ENCODE measurements at regions not wholly inside any gene's neighbourhood (a gene's known extent, or its start where the extent isn't known, plus 50 kb on each side); places are given as distances from the start of the nearest gene placed in this dataset.
"Not testable (repeated sequence)": the region's sequence is repeated elsewhere in the genome, so short reads cannot be mapped to it uniquely, and the experiment has no call there.

DNA sequence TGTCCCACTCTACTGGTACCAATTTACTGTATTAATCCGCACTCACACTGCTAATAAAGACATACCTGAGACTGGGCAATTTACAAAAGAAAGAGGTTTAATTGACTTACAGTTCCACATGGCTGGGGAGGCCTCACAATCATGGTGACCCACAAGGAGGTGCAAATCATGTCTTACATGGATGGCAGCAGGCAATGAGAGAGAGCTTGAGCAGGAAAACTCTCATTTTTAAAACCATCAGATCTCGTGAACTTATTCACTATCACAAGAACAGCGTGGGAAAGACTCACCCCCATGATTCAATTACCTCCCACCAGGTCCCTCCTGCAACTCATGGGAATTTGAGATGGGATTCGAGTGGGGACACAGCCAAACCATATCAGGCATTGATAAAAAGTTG lies 298.5 kb downstream of the DUSP6 start:
- DNase-seq: not testable (repeated sequence)

DNA sequence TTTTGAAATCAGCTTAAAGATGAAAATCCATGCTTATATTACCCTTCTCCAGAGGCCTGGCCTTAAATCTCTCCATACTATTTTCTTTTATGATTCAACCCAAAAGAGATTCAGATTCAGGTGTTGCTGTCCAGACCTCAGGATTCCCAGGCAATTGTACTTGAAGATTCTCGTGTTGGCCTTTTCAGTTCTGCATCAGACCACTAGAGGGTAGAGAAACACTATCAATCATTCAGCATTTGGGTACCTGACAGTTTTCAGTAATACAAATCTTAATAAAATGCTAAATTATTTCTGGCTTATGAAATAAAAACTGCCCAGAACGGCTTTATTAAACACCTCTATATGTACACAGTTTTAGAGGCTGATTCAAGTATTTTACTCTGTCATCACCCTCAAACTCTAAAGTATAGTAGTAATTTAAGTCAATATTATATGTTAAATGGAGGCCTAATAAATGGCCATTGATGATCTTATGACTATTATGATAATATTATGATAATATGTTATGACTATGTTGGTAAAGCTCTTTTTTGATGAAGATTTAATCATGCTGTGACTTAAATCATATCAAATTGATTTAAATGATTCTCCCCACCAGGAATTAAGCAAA lies 301.1 kb downstream of the DUSP6 start:
- DNase-seq: peak; percentile 50

DNA sequence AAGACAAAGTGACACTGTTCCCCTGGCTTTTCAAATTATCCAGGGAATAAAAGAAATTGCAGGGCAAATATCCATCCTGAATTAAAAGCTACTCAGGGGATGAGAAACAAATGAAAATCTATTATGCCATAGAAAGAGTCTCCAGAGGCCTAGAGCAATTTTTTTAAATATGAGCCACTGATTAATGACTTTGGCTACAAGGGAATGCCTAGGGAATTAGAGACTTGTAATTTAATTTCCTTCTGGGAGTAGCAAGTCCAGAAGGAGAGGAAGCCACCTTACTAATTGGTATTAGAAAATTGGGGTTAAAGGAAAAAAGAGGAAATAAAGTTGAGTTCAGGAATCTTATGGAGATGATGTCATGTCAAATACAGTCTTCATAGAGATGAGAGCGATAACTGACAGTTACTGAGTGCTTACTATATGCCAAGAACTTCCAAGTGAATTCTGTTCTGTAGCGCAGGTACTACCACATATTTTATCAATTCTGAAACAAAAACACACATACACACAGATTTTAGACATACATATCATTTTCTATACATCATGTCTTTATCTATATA lies 304.4 kb downstream of the DUSP6 start:
- DNase-seq: no peak

DNA sequence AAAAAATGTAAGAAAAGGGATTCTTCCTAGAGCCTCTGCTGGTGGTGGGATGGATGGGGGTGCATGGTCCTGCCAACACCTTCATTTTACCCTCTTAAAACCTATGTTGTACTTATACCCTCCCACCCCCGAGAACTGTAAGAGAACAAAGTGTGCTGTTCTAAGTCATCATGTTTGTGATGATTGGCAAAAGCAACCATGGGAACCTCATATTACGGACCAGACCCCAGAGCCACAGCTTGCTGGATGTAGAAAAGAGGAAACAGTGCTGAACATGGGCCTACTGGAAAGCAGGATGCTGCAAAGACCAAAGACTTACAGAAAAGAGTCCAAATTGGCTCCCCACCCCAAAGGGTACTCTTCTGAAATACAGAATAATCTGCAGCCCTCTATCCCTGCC lies 311.2 kb downstream of the DUSP6 start:
- DNase-seq: peak; percentile 40

DNA sequence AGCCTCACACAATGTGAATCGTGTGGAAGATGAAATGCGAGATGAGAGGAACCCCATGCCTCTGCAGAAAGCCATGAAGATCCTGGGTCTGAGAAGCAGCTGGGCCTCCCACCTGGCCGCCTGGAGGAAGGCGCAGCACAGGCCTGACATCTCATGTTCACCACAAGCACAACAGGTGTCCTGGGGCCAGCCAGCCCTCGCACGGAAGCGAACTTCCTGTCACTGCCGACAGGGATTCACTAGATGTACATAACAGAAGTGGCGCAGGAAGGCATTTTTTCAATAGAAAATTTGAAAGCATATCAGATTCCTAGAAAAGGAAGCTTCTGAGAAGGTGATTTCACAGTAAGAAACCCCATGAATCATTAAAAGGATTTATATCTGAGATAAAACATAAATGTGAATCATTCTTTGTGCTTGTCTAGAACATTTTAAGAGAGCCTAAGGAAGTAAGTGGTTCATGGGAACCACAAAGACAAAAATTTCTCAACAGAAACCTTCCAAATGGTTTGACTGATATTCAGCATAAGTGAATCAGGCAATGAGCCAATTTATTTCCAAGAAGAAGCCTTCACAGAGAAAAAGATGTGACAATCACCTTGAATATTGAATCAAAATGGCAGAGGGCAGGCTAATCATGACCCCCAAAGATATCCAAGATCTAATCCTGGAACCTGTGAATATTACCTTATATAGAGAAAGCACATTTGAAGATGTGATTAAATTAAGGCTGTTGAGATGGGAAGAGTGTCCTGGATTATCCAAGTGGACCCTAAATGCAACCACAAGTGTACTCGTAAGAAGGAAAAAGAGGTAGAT lies 311.9 kb downstream of the DUSP6 start:
- peak; percentile 95 for DNase-seq

DNA sequence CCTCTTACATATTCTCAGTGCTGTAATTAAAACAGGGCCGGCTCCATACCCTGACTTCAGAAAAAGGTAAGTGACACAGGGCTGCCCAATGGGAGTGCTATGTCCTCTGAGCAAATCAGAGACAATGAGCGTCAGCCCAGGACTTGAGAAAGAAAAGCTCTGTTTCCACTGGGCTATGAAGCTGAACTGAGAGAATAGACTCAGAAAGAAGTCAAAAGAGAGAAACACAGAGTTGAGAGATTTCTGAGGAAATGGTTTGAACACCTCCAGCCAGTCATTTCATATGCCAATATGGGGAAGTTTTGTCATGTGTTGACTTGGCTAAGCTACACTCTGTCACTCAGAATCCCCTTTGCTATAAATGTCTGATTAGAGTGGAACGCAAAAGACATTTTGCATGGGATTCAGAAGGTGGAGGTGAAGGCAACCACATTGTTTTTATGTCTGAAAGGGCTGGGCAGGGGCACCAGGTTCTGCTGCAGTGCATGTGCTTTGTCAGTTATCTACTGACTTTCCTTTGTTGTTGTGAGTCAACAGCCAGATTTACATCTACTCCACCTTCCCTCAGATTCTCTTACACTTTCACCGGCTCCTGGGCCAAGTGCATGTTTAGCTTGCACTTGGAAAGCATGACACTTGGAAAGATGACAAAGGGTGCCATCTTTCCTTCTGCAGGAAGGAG lies 313.3 kb downstream of the DUSP6 start:
- DNase-seq: peak; percentile 44

DNA sequence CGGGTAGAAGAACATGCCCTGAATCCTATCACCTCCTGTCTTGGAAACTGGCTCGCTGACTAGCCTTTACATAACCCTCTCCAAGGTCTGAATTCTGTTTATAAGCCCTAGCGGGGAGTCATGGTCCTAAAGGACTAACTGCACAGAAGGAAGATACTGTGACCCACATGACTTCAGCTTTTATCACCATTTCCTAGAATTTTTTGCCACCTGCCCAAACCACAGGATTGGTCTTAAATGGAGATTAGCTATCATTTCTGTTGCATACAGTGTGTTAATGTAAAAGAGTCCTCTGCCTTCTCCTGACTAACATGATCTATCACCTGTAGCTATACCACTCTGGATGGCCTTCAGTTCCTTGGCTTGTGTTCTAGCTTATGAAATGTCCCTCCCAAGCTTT lies 319.2 kb downstream of the DUSP6 start:
- no peak for DNase-seq

DNA sequence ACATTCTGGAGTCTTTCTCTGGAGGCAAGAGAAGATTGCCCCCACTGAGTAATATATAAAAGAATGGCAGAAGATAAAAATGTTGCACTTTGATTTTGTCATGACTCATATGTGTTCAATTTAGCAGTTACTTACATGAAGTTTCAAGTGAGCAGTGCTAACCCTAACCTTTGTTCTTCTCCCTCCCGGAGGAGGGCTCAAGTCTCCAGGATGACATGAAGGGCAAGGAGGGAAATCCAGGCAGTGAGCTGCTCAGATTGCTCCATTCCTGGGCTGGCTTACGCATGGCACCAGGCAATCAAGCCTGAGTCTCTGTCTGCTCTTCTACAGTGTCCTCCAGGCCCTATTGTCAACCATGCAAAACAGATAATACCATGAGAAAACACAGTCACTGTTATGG lies 322.3 kb downstream of the DUSP6 start:
- no peak for DNase-seq

DNA sequence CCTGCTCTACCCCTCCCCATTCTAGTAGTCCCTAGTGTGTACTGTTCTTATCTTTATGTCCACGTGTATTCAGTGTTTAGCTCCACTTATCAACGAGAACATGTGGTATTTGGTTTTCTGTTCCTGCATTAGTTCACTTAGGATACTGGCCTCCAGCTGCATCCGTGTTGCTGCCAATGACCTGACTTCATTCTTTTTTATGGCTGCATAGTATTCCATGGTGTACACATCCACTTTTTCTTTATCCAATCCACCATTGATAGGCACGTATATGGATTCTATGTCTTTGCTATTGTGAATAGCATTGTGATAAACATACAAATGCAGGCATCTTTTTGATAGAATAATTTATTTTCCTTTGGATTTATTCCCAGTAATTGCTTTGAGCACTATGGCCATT lies 327.7 kb downstream of the DUSP6 start:
- no peak for DNase-seq

DNA sequence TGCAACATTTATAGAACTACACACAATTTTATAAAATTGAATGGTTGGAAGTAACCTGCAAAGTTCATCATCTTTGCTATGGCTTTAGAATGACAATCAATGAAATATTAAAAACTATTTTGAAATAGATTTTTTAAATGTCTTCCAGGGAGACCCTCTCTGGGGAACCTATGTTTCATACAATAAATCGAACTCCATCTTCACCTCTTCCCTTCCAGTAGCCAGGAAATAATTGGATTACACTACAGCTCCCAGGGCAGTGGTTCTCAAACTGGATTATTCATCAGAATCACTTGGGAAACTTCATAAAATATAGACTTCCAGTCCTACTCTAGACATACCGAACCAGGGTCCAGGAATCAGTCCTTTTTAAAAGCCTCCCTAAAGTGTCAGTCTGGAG lies 328.4 kb downstream of the DUSP6 start:
- no peak for DNase-seq

DNA sequence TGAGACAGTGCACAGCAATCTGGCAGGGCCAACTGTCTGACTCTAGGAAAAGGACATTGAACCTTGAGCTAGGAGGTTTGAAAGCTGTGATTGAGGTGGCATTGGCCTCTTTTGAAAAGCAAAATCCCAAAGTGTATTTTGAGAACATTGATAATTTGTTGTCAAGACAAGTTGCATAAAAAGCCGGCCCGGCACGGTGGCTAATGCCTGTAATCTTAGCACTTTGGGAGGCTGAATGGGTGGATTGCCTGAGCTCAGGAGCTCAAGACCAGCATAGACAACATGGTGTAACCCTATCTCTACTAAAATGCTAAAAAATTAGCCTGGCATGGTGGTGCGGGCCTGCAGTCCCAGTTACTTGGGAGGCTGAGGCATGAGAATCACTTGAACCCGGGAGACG lies 331.6 kb downstream of the DUSP6 start:
- no peak for DNase-seq

DNA sequence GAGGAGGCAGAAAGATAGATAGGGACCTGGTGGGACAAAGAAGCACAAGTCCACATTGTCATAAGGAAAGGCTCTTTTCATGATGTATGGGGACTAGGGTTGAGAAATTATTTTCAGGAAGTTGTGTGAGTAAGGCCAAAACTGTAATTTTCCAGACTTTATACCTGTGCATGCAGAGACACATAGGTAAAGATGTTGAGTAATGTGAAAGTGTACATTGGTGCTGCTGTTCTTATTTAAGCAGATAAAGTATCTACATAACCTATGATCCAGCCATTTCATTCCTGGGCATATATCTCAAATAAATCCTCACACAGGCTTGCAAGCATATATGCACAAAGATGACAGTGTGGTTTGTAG lies 332.2 kb downstream of the DUSP6 start:
- no peak for DNase-seq

DNA sequence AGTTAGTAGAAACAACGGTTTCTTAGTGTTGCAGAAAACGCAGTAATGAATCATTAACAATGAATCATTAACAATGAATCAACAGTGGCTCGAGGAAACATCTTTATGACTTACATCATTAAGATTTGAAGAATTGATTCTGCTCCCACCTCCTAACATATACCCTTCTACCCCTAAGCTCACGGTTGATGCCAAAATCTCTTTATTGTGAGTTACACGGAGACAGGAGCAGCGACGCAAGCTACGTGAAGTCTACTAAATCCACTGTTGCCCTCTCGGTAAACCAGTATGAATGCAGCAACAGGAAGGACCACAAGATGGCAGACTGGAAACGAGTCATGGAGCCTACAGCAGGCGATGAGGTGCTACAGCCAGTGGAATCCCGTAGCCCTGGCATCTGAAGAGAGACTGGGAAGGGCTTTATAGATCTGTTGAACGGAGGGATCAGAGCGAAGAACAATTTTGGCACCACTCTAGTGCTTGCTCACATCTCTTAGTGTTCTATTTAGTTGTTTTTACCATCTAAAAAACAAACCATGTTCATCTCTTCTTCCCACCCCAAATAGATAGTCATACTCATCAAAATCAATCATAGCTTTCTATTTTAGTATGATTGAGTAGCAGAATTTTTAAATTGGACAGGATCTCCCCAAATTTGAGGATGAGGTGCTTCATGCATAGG lies 332.7 kb downstream of the DUSP6 start:
- DNase-seq: peak; percentile 73

DNA sequence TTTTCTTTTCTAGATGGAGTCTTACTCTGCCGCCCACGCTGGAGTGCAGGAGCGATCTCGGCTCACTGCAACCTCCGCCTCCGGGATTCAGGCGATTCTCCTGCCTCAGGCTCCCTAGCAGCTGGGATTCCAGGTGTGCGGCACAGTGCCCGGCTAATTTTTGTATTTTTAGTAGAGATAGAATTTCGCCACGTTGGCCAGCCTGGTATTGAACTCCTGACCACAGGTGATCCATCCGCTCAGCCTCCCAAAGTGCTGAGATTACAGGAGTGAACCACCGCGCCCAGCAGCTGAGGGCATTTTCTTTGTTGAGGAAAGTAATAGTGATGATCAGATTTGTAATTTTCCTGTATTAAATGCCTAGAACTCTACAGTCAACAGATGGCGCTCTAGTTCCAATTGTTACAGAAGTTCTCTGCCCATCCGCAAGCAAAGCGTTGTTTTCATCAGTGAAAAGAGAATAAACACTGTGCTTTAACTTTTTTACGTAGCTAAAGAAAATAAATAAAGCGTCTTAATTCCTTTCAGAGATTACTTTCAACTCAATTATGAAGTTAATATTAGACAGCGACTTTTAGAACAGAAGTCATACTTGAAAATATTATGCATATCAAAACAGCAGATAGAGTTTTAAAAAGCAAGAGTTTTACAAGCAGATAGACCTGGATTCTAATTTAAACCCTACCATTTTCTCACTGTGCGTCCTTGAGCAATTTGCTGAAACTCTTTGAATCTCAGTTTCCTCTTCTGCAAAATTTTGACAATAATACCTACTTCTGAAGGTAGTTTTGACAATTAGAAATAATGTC lies 335.1 kb downstream of the DUSP6 start:
- peak; percentile 27 for DNase-seq

DNA sequence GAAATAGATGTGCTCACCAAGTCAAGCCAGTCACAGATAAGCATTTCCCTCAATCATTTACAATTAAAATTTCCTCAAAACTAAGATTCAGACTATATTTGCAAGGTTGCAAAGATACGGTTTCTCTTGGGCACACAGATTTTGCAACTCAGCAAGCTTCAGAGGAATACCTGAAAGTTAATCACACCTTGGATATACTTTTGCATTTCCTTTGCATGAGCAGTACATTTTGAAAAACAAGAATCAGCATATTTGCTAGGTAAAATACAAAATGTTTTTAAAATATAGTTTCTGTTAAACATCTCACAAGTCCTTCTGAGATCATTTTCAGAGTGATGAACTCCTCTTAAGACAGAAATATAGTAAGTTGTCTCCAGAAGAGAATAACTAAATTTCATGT lies 336.9 kb downstream of the DUSP6 start:
- DNase-seq: no peak

DNA sequence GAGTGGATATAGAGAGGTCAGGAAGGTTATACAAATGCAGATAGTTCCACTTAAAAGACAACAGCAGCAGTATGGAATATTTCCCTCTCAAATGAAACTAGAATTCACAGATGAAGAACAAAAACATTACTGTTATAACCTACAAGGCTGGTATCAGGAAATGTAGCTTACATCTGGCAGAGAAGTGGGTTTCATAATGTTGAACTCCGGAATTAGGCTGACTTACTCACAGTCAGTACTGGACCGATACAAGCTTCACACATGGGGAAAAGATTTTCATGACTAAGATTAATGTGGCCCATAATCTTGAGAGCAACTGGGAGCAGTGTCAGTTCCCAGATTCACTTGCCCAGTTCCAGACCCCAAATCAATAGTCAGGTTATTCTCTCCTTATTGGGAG lies 353.9 kb downstream of the DUSP6 start:
- no peak for DNase-seq

DNA sequence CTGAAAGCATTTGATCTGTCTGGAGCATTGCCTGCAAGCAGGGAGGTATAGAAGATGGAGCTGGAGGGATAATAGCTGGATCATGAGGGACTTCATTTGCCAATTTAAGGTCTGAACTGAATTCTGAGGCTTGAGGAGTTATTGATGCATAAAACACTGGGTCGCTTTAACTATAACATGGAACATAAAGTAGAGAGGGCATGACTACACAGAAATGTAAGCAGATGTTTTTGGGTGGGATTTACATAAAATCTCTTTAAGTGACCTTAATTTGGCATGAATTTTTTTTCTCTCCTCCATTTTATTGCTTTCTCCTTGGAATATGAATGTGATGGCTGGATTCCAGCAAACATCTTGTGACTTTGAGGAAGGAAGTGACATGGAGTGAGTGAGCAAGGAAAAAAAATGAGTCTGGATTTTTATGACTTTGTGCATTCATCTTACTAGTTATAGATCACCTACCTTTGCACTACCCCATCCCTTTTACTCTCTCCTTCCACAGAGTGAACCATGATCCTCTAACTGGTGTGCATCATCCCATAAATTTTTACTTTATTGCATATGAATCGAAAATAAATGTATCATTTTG lies 356.0 kb downstream of the DUSP6 start:
- no peak for DNase-seq

DNA sequence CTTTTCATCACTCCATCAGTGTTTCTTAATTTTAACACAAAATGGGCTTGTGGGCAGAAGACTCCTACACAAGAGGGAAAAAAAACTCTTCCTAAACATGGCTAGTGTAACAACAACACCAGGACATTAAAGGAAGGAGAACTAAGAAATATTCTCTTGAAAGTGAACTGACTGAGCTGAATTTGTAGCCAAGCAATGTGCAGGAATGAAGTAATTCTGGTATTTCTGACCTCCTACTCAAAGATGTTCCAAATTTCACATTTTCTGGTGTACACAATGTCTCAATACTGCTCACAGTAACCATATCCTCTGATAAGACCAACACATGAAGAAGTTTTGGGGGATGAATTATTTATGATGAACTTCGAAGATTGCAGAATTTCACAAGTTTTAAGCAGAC lies 357.3 kb downstream of the DUSP6 start:
- no peak for DNase-seq

DNA sequence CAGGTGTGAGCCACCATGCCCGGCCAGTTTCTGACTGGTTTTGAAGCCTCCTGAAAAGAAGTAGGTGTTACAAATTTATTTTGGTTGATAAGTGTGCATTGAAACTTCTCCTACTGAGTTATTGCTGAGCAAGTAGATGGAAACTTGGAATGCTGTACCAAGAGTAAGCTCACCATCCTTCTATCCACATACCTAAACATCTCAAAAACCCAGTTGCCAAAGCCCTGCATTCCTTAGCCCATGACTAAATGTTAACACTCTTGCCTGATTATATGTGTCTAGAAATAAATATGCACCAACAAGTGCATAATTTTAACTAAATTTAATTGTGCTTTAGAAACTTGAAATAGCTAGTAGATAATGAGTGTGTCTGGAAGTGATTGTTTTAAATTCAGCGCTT lies 357.8 kb downstream of the DUSP6 start:
- no peak for DNase-seq

DNA sequence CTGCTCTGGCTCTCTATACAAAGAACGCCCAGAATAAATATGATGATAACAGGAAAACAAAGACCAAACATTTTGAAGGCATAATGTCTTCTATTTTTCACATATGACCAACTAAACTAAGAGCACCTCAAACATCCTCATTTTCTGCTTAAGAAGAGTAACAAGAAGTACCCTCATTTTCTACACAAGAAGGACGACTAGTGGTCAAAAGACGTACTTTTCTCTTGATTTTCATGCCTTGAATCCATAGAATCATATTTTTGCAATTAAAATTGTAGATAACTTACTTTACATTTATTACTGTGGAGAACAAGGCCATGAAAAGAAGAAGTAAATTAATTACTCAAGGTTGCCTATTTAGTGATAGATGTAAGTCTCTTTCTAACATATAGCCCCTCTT lies 358.6 kb downstream of the DUSP6 start:
- peak; percentile 49 for DNase-seq

DNA sequence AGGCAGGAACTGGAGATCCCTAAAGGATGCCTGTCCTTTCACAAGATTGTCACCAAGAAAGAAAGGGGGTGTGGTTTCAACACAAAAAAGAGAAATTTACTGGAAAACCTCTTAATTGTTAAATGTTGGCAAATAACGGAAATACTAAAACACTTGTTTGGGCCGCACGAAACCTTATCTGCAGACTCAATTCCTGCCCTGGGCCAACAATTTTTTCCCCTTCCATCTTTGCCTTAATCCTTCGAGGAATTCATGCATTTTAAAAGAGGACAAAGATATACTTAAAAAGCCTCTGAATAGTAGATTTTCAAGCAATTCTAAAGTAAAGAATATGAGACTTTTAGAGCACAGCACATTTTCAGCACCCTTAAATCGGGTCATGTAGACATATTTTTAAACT lies 366.2 kb downstream of the DUSP6 start:
- DNase-seq: no peak

DNA sequence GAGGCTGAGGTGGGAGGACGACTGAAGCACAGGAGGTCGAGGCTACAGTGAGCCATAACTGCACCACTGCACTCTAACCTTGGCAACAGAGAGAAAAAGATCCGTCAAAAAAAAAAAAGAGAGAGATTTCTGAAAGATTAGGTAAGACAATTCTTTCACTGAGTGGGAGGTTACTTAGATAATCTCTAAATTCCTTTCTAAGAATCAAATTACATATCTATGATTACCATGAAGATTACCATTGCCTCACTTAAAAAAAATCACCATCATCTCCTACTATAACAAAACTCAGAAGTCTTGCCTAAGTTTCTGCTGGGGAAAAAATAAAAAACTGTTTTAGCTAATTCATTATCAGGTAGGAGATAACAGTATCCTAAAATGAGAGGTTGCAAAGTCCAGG lies 366.7 kb downstream of the DUSP6 start:
- DNase-seq: no peak
